OCI-LY3 (cell line): ENCODE measurements at regions not wholly inside any gene's neighbourhood (a gene's known extent, or its start where the extent isn't known, plus 50 kb on each side); places are given as distances from the start of the nearest gene placed in this dataset.

Experiments
- EZH2phosphoT487 ChIP-seq: fragments of 200-600 bp; shearing (Covaris generic); IDR thresholded peaks from 2 replicates; pipeline ENCODE4 v1.6.1; 2018; ENCODE audit warnings: antibody characterized with exemption, mixed run types, low read depth
- TF ChIP-seq, protein P1 (sequence below): fragments of 200-600, 300-600 bp; sonication (generic); IDR thresholded peaks from 2 replicates; pipeline ENCODE4 v1.5.1; 2014; ENCODE audit warnings: antibody characterized with exemption, low read length, low read depth

DNA sequence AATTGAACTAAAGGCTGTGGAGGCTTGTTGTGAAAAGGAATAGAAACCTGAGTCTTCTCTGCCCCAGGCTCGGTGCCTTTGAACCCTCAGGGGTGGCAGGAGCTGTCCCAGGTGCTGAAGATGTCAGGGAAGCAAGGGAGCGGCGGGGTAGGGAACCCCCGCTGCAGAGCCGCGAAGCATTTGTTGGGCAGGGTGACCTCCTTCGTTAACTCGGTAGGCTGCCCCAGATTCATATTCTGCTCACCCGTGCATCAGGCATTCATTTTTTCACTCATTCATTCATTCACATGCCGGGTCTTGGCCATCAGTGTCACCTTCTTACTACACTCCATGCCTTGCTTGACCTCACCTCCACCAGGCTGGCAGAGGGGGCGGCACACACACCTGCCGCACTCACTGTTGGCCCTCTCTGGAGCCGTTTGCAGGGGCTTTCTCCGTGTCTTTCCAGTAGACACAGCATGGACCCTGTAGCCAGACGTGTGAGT lies 618.9 kb downstream of the BRD1 start:
- TF ChIP-seq, protein P1, sequence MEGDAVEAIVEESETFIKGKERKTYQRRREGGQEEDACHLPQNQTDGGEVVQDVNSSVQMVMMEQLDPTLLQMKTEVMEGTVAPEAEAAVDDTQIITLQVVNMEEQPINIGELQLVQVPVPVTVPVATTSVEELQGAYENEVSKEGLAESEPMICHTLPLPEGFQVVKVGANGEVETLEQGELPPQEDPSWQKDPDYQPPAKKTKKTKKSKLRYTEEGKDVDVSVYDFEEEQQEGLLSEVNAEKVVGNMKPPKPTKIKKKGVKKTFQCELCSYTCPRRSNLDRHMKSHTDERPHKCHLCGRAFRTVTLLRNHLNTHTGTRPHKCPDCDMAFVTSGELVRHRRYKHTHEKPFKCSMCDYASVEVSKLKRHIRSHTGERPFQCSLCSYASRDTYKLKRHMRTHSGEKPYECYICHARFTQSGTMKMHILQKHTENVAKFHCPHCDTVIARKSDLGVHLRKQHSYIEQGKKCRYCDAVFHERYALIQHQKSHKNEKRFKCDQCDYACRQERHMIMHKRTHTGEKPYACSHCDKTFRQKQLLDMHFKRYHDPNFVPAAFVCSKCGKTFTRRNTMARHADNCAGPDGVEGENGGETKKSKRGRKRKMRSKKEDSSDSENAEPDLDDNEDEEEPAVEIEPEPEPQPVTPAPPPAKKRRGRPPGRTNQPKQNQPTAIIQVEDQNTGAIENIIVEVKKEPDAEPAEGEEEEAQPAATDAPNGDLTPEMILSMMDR: no peak
- TF ChIP-seq EZH2phosphoT487: no peak
